Lung (tissue), 11 donors: ENCODE measurements at regions not wholly inside any gene's neighbourhood (a gene's known extent, or its start where the extent isn't known, plus 50 kb on each side); places are given as distances from the start of the nearest gene placed in this dataset.

Experiments used
- ATAC-seq: fragments of 200-7000 bp; cut with Tn5 transposase; one replicate; pipeline ENCODE4 v1.9.1; 2020; ENCODE audit warnings: moderate number of reproducible peaks; ENCODE audit not compliant: insufficient read depth, low FRiP score
- DNase-seq, 3 donors: peaks; one replicate each; pipeline ENCODE4 v3.0.0-alpha.2; 2013 to 2017
- H3K27ac ChIP-seq, 2 donors: one replicate each; pipeline ENCODE4 v1.5.1; 2013; ENCODE audit warnings: mild to moderate bottlenecking in 2 of 2, moderate library complexity in 2 of 2, control low read depth in 1 of 2, inconsistent platforms in 1 of 2, low read depth in 1 of 2, low read length in 1 of 2
- H3K27me3 ChIP-seq, 3 donors: one replicate each; pipeline ENCODE4 v1.5.1; 2013; ENCODE audit warnings: low read length in 2 of 3; ENCODE audit not compliant: control insufficient read depth in 3 of 3, insufficient read depth in 3 of 3
- H3K36me3 ChIP-seq, 4 donors: one replicate each; pipeline ENCODE4 v1.5.1; 2013; ENCODE audit warnings: low read length in 4 of 4, mild to moderate bottlenecking in 1 of 4, moderate library complexity in 1 of 4; ENCODE audit not compliant: control insufficient read depth in 4 of 4, insufficient read depth in 4 of 4
- H3K4me1 ChIP-seq, 5 donors: one replicate each; pipeline ENCODE4 v1.5.1; 2013; ENCODE audit warnings: low read length in 5 of 5, mild to moderate bottlenecking in 2 of 5, moderate library complexity in 1 of 5; ENCODE audit not compliant: control insufficient read depth in 5 of 5, insufficient read depth in 5 of 5
- H3K4me3 ChIP-seq: one replicate; pipeline ENCODE4 v1.5.1; 2013; ENCODE audit warnings: mild to moderate bottlenecking, control low read depth, moderate library complexity
- H3K9ac ChIP-seq, 2 donors: one replicate each; pipeline ENCODE4 v1.5.1; 2013; ENCODE audit warnings: low read length in 2 of 2, control low read depth in 1 of 2; ENCODE audit not compliant: insufficient read depth in 1 of 2
- H3K9me3 ChIP-seq, 4 donors: one replicate each; pipeline ENCODE4 v1.5.1; 2013; ENCODE audit warnings: low read length in 3 of 4, mild to moderate bottlenecking in 1 of 4, moderate library complexity in 1 of 4; ENCODE audit not compliant: control insufficient read depth in 4 of 4, insufficient read depth in 3 of 4
- WGBS, 2 donors: extraction: QIAGEN DNeasy Blood & Tissue Kit; methylation state at CpG; one replicate each; pipeline ENCODE4 v1.1.7; 2013; 5-methylcytosine and 5-hydroxymethylcytosine counted together
- TF ChIP-seq, protein P1 (sequence below): IDR thresholded peaks from 2 replicates; pipeline ENCODE4 v1.5.1; 2012; ENCODE audit warnings: mild to moderate bottlenecking; ENCODE audit errors: control extremely low read depth, extremely low read depth
- donor health status: control.
- donor health status: control.
- donor health status: Bipolar disorder and iron deficiency.
- donor health status: healthy.
- donor health status: DM: yes; HTN: yes; CAD: no.

DNA sequence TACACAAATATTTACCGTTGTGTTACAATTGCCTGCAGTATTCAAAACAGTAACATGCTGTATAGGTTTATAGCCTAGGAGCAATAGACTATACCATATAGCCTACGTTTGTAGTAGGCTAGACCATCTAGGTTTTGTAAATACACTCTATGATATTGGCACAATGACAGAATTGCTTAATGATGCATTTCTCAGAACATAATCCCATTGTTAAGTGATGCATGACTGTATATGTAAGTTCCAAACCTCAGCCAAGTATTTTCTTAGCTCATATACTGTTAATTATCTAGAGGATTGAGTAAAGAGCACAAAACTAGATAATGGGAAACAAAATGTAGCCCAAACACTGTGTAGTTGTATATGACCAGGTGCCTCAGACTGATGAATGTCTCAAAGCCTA is 220.1 kb downstream of the ANXA1 start:
- Histone ChIP-seq H3K4me1 (no peaks in the 10 kb centered on the region), H3K9ac (no peak overlapping the region), H3K9me3 (no peaks in the 10 kb centered on the region), H3K36me3 (no peaks in the 10 kb centered on the region), H3K27ac (no peak overlapping the region), H3K27me3 (no peaks in the 10 kb centered on the region), H3K4me3 (no peak overlapping the region)
- TF ChIP-seq, protein P1, sequence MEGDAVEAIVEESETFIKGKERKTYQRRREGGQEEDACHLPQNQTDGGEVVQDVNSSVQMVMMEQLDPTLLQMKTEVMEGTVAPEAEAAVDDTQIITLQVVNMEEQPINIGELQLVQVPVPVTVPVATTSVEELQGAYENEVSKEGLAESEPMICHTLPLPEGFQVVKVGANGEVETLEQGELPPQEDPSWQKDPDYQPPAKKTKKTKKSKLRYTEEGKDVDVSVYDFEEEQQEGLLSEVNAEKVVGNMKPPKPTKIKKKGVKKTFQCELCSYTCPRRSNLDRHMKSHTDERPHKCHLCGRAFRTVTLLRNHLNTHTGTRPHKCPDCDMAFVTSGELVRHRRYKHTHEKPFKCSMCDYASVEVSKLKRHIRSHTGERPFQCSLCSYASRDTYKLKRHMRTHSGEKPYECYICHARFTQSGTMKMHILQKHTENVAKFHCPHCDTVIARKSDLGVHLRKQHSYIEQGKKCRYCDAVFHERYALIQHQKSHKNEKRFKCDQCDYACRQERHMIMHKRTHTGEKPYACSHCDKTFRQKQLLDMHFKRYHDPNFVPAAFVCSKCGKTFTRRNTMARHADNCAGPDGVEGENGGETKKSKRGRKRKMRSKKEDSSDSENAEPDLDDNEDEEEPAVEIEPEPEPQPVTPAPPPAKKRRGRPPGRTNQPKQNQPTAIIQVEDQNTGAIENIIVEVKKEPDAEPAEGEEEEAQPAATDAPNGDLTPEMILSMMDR, result no peak
- DNase-seq (no peak), ATAC-seq (no peak)
- WGBS, 2 donors, result 30 to 38% methylated on average over 2 of the region's 2 CpGs

DNA sequence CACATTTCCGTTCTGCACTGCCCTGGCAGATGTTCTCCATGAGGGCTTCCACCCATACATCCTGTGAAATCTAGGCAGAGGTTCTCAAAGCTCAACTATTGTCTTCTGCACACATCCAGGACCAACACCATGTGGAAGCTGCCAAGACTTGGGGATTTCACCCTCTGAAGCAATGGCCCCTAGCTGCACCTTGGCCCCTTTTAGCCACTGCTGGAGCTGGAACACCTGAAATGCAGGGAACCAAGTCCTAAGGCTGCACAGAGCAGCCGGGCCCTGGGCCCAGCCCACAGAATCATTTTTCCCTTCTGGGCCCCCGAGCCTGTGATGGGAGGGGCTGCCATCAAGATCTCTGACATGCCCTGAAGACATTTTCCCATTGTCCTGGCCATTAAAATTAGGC is 228.7 kb downstream of the ANXA1 start:
- H3K27me3 ChIP-seq, result no peaks in the 10 kb centered on the region
- H3K9ac ChIP-seq, result no peak overlapping the region
- WGBS, 2 donors, result 71 to 75% methylated on average over 3 of the region's 3 CpGs
- no peaks in the 10 kb centered on the region for H3K9me3 ChIP-seq
- no peaks in the 10 kb centered on the region for H3K4me1 ChIP-seq
- TF ChIP-seq, protein P1, result no peak
- H3K4me3 ChIP-seq, result no peak overlapping the region
- no peaks in the 10 kb centered on the region for H3K36me3 ChIP-seq
- ATAC-seq (no peak), DNase-seq (no peak)
- no peak overlapping the region for H3K27ac ChIP-seq

DNA sequence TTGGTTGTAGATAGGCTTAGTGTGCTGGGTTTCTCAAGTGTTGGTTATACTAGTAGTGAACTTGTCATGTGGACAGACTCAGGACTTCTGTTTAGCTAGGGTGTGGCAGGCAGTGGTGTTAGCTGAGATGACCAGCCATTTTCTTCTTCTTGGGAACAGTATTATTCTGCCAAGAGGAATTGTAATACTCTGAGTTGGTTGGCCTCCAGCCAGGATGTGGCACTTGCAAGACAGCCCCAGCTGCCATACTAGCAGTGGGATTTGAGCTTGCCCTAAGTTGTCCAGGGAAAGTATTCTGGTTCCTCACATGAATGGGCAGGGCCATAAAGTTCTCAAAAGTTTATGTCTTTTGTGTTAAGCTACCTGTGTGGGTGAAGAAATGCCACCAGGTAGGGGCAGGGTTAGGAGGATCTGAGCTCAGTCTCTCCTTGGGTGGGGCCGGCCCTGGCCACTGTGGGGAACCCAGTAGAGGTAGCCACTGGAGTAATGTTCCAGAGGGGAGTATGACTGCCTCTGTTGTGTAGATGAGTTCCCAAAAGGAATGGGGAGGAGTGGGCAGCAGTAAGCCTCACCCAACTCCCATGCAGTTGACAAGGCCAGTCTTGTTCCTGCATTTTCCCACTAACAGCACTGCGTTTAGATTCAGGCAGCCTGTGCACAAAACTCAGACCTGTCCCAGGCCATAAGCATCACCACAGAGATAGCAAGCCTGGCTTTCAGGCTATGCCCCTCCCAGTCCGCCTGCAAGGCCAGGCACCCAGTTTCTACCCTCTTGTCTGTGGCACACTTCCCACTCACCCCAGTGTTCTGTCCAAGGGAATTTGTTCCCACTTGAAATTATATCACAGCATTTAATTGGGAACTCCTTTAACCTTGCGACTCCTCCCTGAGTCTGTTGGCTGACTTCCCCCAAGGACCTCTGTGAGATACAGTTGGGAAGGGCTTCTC is 250.7 kb downstream of the ANXA1 start:
- Histone ChIP-seq H3K27me3 (no peaks in the 10 kb centered on the region), H3K36me3 (no peaks in the 10 kb centered on the region), H3K27ac (no peak overlapping the region), H3K9ac (no peak overlapping the region), H3K4me3 (no peak overlapping the region), H3K4me1 (no peaks in the 10 kb centered on the region), H3K9me3 (peaks cover 0 to 10% (median 0%) of the 10 kb centered on the region in 4 donors)
- TF ChIP-seq, protein P1, result no peak
- DNase-seq, result no peak
- ATAC-seq, result no peak
- WGBS, 2 donors, result 85 to 93% methylated on average over 4 of the region's 4 CpGs
